ENCODE measurements at regions not wholly inside any gene's neighbourhood (a gene's known extent, or its start where the extent isn't known, plus 50 kb on each side); places are given as distances from the start of the nearest gene placed in this dataset.
"Not testable (repeated sequence)": the region's sequence is repeated elsewhere in the genome, so short reads cannot be mapped to it uniquely, and the experiment has no call there.

GRCh38 chr4:173722075-173722474 lies 192.0 kb upstream of the HAND2 start:
- TF ChIP-seq SPI1 (IDR thresholded peaks at IDR 0.05; ENCODE audit: borderline replicate concordance, low read depth) (no peak), POLR2AphosphoS5 (IDR thresholded peaks at IDR 0.05; ENCODE audit: low read depth) (no peak), GABPA (IDR thresholded peaks at IDR 0.05; ENCODE audit: low read depth) (no peak)
- TF ChIP-seq, protein P1, sequence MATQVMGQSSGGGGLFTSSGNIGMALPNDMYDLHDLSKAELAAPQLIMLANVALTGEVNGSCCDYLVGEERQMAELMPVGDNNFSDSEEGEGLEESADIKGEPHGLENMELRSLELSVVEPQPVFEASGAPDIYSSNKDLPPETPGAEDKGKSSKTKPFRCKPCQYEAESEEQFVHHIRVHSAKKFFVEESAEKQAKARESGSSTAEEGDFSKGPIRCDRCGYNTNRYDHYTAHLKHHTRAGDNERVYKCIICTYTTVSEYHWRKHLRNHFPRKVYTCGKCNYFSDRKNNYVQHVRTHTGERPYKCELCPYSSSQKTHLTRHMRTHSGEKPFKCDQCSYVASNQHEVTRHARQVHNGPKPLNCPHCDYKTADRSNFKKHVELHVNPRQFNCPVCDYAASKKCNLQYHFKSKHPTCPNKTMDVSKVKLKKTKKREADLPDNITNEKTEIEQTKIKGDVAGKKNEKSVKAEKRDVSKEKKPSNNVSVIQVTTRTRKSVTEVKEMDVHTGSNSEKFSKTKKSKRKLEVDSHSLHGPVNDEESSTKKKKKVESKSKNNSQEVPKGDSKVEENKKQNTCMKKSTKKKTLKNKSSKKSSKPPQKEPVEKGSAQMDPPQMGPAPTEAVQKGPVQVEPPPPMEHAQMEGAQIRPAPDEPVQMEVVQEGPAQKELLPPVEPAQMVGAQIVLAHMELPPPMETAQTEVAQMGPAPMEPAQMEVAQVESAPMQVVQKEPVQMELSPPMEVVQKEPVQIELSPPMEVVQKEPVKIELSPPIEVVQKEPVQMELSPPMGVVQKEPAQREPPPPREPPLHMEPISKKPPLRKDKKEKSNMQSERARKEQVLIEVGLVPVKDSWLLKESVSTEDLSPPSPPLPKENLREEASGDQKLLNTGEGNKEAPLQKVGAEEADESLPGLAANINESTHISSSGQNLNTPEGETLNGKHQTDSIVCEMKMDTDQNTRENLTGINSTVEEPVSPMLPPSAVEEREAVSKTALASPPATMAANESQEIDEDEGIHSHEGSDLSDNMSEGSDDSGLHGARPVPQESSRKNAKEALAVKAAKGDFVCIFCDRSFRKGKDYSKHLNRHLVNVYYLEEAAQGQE (IDR thresholded peaks at IDR 0.05; ENCODE audit: insufficient replicate concordance, low read depth): no peak
- TF ChIP-seq, protein P2, sequence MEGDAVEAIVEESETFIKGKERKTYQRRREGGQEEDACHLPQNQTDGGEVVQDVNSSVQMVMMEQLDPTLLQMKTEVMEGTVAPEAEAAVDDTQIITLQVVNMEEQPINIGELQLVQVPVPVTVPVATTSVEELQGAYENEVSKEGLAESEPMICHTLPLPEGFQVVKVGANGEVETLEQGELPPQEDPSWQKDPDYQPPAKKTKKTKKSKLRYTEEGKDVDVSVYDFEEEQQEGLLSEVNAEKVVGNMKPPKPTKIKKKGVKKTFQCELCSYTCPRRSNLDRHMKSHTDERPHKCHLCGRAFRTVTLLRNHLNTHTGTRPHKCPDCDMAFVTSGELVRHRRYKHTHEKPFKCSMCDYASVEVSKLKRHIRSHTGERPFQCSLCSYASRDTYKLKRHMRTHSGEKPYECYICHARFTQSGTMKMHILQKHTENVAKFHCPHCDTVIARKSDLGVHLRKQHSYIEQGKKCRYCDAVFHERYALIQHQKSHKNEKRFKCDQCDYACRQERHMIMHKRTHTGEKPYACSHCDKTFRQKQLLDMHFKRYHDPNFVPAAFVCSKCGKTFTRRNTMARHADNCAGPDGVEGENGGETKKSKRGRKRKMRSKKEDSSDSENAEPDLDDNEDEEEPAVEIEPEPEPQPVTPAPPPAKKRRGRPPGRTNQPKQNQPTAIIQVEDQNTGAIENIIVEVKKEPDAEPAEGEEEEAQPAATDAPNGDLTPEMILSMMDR (IDR thresholded peaks at IDR 0.05; ENCODE audit: insufficient read depth, low read length): no peak
- Histone ChIP-seq H3K4me3 (replicated peaks; ENCODE audit: insufficient read depth, low read length) (no peak overlapping the region), H3K27me3 (ENCODE audit: insufficient read depth, poor library complexity, severe bottlenecking) (no peaks in the 10 kb centered on the region)

GRCh38 chr4:173718504-173718903 lies 188.5 kb upstream of the HAND2 start:
- not testable (repeated sequence) for DNase-seq (ENCODE audit: low read depth in 1 of 2, low spot score in 1 of 2); H3K27me3 ChIP-seq (ENCODE audit: insufficient read depth, poor library complexity, severe bottlenecking); H3K4me3 ChIP-seq (replicated peaks; ENCODE audit: insufficient read depth, low read length); H3K27ac ChIP-seq (replicated peaks)

More at GRCh38 chr4:173722075-173722474, 192.0 kb upstream of the HAND2 start:
- no peak overlapping the region for H3K27ac ChIP-seq (replicated peaks)
- no peak for DNase-seq (ENCODE audit: low read depth in 1 of 2, low spot score in 1 of 2)

- Histone ChIP-seq H3K4me3 (replicated peaks; ENCODE audit: insufficient read depth, low read length) (no peak overlapping the region), H3K27ac (replicated peaks) (no peak overlapping the region), H3K27me3 (ENCODE audit: insufficient read depth, poor library complexity, severe bottlenecking) (no peaks in the 10 kb centered on the region)
- DNase-seq (ENCODE audit: low read depth in 1 of 2, low spot score in 1 of 2): no peak
- no peak for TF ChIP-seq GABPA (IDR thresholded peaks at IDR 0.05; ENCODE audit: low read depth)
- no peak for TF ChIP-seq POLR2AphosphoS5 (IDR thresholded peaks at IDR 0.05; ENCODE audit: low read depth)
- TF ChIP-seq, protein P2 (IDR thresholded peaks at IDR 0.05; ENCODE audit: insufficient read depth, low read length): no peak
- no peak for TF ChIP-seq SPI1 (IDR thresholded peaks at IDR 0.05; ENCODE audit: borderline replicate concordance, low read depth)
- TF ChIP-seq, protein P1 (IDR thresholded peaks at IDR 0.05; ENCODE audit: insufficient replicate concordance, low read depth): no peak
These were observed 187.6 kb upstream of the HAND2 start for GRCh38 chr4:173717581-173717980.

DNA sequence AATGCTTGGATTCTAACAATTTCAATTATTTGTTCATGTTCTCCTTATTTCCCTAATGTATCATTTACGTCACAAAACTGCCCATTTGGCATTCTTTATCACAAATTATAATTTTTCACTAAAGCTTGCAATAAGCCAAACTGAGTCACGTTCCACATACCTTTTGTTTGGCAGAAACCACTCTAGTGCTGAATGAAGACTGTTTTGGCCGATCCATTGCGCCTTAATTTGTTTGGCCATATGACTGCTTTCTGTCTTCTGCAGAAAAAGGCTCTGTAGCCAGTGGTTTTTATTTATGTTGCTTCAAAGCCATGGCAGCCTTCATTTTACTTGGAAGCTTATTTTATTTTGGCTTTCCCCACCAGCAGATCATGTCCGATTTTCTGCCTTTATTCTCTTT lies 184.4 kb upstream of the HAND2 start:
- no peak for DNase-seq (ENCODE audit: low read depth in 1 of 2, low spot score in 1 of 2)

More for the DNA sequence above, 184.4 kb upstream of the HAND2 start:
- Histone ChIP-seq H3K27ac (replicated peaks) (no peak overlapping the region), H3K27me3 (ENCODE audit: insufficient read depth, poor library complexity, severe bottlenecking) (no peaks in the 10 kb centered on the region), H3K4me3 (replicated peaks; ENCODE audit: insufficient read depth, low read length) (no peak overlapping the region)
- TF ChIP-seq POLR2AphosphoS5 (IDR thresholded peaks at IDR 0.05; ENCODE audit: low read depth): no peak
- TF ChIP-seq SPI1 (IDR thresholded peaks at IDR 0.05; ENCODE audit: borderline replicate concordance, low read depth): no peak
- no peak for TF ChIP-seq GABPA (IDR thresholded peaks at IDR 0.05; ENCODE audit: low read depth)
- TF ChIP-seq, protein P2 (IDR thresholded peaks at IDR 0.05; ENCODE audit: insufficient read depth, low read length): no peak
- TF ChIP-seq, protein P1 (IDR thresholded peaks at IDR 0.05; ENCODE audit: insufficient replicate concordance, low read depth): no peak

Data from HL-60 (cell line).